Stimulated activated CD4-positive, alpha-beta T cell treated with anti-CD3 and anti-CD28 coated beads, Interleukin-15, amount 100 ng/mL, for 1 hour (primary cell): ENCODE measurements at regions not wholly inside any gene's neighbourhood (a gene's known extent, or its start where the extent isn't known, plus 50 kb on each side); places are given as distances from the start of the nearest gene placed in this dataset.

ENCODE experiments used
- DNase-seq, 2 donors: peaks; one replicate each; pipeline ENCODE4 v3.0.0-alpha.2; 2020; ENCODE audit warnings: low read depth in 1 of 2, low spot score in 1 of 2

- DNase-seq = no peak
These were observed 109.8 kb downstream of the ZIC5 start for GRCh38 chr13:99861771-99862170.

GRCh38 chr13:99860745-99861144 is 110.8 kb downstream of the ZIC5 start:
- no peak for DNase-seq

GRCh38 chr13:99859178-99860177 is 112.1 kb downstream of the ZIC5 start:
- peak in 1 of 2 donors; percentile 12 for DNase-seq

- DNase-seq = no peak
These were observed 113.8 kb downstream of the ZIC5 start for GRCh38 chr13:99857738-99858137.

- DNase-seq = no peak
These were observed 115.8 kb downstream of the ZIC5 start for GRCh38 chr13:99855526-99856420.

GRCh38 chr13:99854366-99854765 is 117.2 kb downstream of the ZIC5 start:
- no peak for DNase-seq

- no peak for DNase-seq
These were observed 124.2 kb downstream of the ZIC5 start for GRCh38 chr13:99847318-99847750.

- no peak for DNase-seq
These were observed 126.2 kb downstream of the ZIC5 start for GRCh38 chr13:99845161-99845874.

- no peak for DNase-seq
These were observed 127.1 kb downstream of the ZIC5 start for GRCh38 chr13:99844421-99844820.

GRCh38 chr13:99843872-99844271 is 127.7 kb downstream of the ZIC5 start:
- no peak for DNase-seq

- DNase-seq = no peak
These were observed 129.2 kb downstream of the ZIC5 start for GRCh38 chr13:99842405-99842804.

GRCh38 chr13:99836291-99836690 is 135.3 kb downstream of the ZIC5 start:
- no peak for DNase-seq

- DNase-seq = no peak
These were observed 136.1 kb downstream of the ZIC5 start for GRCh38 chr13:99835442-99835841.

- no peak for DNase-seq
These were observed 137.3 kb downstream of the ZIC5 start for GRCh38 chr13:99834246-99834645.

GRCh38 chr13:99832347-99832746 is 139.2 kb downstream of the ZIC5 start:
- DNase-seq = no peak

GRCh38 chr13:99830931-99831330 is 140.6 kb downstream of the ZIC5 start:
- no peak for DNase-seq

GRCh38 chr13:99829593-99830239 is 141.9 kb downstream of the ZIC5 start:
- DNase-seq = no peak

- DNase-seq = no peak
These were observed 142.4 kb downstream of the ZIC5 start for GRCh38 chr13:99829161-99829560.

GRCh38 chr13:99828735-99829134 is 142.8 kb downstream of the ZIC5 start:
- DNase-seq = no peak

GRCh38 chr13:99828123-99828522 is 143.4 kb downstream of the ZIC5 start:
- DNase-seq = no peak
